GM23248 (cell line): ENCODE measurements at regions not wholly inside any gene's neighbourhood (a gene's known extent, or its start where the extent isn't known, plus 50 kb on each side); places are given as distances from the start of the nearest gene placed in this dataset.

Experiments used
- EZH2 ChIP-seq: fragments of 200-600 bp; sonication (generic); IDR thresholded peaks from 2 replicates; pipeline ENCODE4 v1.6.1; 2018; ENCODE audit warnings: antibody characterized with exemption, mild to moderate bottlenecking; ENCODE audit not compliant: insufficient read depth, poor library complexity, severe bottlenecking
- EZH2phosphoT487 ChIP-seq: fragments of 200-600 bp; sonication (generic); IDR thresholded peaks from 2 replicates; pipeline ENCODE4 v1.6.1; 2018; ENCODE audit warnings: antibody characterized with exemption, moderate library complexity, mild to moderate bottlenecking, low read depth; ENCODE audit not compliant: insufficient read depth

GRCh38 chr7:37537439-37537838 is 88.8 kb upstream of the ELMO1 start:
- TF ChIP-seq EZH2 (no peak), EZH2phosphoT487 (no peak)
